SK-N-SH treated with all-trans-retinoic acid at 6 μM for 48 hours (cell line): ENCODE measurements at regions not wholly inside any gene's neighbourhood (a gene's known extent, or its start where the extent isn't known, plus 50 kb on each side); places are given as distances from the start of the nearest gene placed in this dataset.

Experiments
- PPARA ChIP-seq: fragments of 250-450 bp; sonication (Bioruptor Pico); IDR thresholded peaks from 2 replicates; pipeline ENCODE4 v1.5.0; 2020; ENCODE audit warnings: mild to moderate bottlenecking, borderline replicate concordance
- RARB ChIP-seq: fragments of 250-450 bp; sonication (Bioruptor Pico); IDR thresholded peaks from 2 replicates; pipeline ENCODE4 v1.8.0; 2021; ENCODE audit warnings: mild to moderate bottlenecking, moderate library complexity
- SNAI2 ChIP-seq: fragments of 250-450 bp; sonication (Bioruptor Pico); IDR thresholded peaks from 2 replicates; pipeline ENCODE4 v1.5.0; 2020; ENCODE audit warnings: mild to moderate bottlenecking, moderate library complexity
- TCF4 ChIP-seq: fragments of 250-450 bp; sonication (Bioruptor Pico); IDR thresholded peaks from 2 replicates; pipeline ENCODE4 v1.8.0; 2021; ENCODE audit warnings: mild to moderate bottlenecking, moderate library complexity, borderline replicate concordance
- ZC3H10 ChIP-seq: fragments of 250-450 bp; sonication (Bioruptor Pico); IDR thresholded peaks from 2 replicates; pipeline ENCODE4 v1.5.1; 2021; ENCODE audit warnings: mild to moderate bottlenecking, moderate library complexity
- ZFP3 ChIP-seq: fragments of 250-450 bp; sonication (Bioruptor Pico); IDR thresholded peaks from 2 replicates; pipeline ENCODE4 v1.5.0; 2020; ENCODE audit warnings: mild to moderate bottlenecking, moderate library complexity
- TF ChIP-seq, protein P1 (sequence below): fragments of 250-450 bp; sonication (Bioruptor Pico); IDR thresholded peaks from 2 replicates; pipeline ENCODE4 v1.5.1; 2021; ENCODE audit warnings: mild to moderate bottlenecking, moderate library complexity
- TF ChIP-seq, protein P2 (sequence below): fragments of 250-450 bp; sonication (Bioruptor Pico); IDR thresholded peaks from 2 replicates; pipeline ENCODE4 v1.5.0; 2020; ENCODE audit warnings: mild to moderate bottlenecking, moderate library complexity
- TF ChIP-seq, protein P3 (sequence below): fragments of 250-450 bp; sonication (Bioruptor Pico); IDR thresholded peaks from 2 replicates; pipeline ENCODE4 v1.8.0; 2020; ENCODE audit warnings: mild to moderate bottlenecking, moderate library complexity, borderline replicate concordance

DNA sequence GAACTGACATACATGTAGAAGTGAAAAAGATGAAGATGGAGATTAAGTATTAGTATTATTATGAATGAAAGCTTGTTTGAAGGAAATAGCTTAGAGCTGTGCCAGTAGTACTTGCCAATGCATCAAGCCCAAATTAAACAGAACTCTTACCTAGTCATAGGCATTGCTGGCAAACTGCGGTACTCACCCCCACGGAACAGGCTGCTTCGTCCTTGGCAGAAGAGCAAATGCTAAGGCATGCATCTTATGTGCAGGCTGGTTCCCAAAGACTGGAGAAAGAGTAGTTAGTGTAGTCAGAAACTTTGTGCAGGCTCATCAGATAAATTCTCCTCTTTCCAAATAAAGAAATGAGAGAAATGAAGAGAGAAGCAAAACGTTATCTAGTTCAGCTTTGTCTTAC lies 134.8 kb downstream of the CCDC59 start:
- TF ChIP-seq RARB (no peak), PPARA (CRISPR knock-in tag) (no peak), TCF4 (CRISPR knock-in tag) (no peak), SNAI2 (no peak), ZC3H10 (no peak), ZFP3 (CRISPR knock-in tag) (no peak)
- TF ChIP-seq, protein P1, sequence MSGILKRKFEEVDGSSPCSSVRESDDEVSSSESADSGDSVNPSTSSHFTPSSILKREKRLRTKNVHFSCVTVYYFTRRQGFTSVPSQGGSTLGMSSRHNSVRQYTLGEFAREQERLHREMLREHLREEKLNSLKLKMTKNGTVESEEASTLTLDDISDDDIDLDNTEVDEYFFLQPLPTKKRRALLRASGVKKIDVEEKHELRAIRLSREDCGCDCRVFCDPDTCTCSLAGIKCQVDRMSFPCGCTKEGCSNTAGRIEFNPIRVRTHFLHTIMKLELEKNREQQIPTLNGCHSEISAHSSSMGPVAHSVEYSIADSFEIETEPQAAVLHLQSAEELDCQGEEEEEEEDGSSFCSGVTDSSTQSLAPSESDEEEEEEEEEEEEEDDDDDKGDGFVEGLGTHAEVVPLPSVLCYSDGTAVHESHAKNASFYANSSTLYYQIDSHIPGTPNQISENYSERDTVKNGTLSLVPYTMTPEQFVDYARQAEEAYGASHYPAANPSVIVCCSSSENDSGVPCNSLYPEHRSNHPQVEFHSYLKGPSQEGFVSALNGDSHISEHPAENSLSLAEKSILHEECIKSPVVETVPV (CRISPR knock-in tag): no peak
- TF ChIP-seq, protein P2, sequence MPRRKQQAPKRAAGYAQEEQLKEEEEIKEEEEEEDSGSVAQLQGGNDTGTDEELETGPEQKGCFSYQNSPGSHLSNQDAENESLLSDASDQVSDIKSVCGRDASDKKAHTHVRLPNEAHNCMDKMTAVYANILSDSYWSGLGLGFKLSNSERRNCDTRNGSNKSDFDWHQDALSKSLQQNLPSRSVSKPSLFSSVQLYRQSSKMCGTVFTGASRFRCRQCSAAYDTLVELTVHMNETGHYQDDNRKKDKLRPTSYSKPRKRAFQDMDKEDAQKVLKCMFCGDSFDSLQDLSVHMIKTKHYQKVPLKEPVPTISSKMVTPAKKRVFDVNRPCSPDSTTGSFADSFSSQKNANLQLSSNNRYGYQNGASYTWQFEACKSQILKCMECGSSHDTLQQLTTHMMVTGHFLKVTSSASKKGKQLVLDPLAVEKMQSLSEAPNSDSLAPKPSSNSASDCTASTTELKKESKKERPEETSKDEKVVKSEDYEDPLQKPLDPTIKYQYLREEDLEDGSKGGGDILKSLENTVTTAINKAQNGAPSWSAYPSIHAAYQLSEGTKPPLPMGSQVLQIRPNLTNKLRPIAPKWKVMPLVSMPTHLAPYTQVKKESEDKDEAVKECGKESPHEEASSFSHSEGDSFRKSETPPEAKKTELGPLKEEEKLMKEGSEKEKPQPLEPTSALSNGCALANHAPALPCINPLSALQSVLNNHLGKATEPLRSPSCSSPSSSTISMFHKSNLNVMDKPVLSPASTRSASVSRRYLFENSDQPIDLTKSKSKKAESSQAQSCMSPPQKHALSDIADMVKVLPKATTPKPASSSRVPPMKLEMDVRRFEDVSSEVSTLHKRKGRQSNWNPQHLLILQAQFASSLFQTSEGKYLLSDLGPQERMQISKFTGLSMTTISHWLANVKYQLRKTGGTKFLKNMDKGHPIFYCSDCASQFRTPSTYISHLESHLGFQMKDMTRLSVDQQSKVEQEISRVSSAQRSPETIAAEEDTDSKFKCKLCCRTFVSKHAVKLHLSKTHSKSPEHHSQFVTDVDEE (CRISPR knock-in tag): no peak
- TF ChIP-seq, protein P3, sequence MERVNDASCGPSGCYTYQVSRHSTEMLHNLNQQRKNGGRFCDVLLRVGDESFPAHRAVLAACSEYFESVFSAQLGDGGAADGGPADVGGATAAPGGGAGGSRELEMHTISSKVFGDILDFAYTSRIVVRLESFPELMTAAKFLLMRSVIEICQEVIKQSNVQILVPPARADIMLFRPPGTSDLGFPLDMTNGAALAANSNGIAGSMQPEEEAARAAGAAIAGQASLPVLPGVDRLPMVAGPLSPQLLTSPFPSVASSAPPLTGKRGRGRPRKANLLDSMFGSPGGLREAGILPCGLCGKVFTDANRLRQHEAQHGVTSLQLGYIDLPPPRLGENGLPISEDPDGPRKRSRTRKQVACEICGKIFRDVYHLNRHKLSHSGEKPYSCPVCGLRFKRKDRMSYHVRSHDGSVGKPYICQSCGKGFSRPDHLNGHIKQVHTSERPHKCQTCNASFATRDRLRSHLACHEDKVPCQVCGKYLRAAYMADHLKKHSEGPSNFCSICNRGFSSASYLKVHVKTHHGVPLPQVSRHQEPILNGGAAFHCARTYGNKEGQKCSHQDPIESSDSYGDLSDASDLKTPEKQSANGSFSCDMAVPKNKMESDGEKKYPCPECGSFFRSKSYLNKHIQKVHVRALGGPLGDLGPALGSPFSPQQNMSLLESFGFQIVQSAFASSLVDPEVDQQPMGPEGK (CRISPR knock-in tag): no peak
